ENCODE measurements at regions not wholly inside any gene's neighbourhood (a gene's known extent, or its start where the extent isn't known, plus 50 kb on each side); places are given as distances from the start of the nearest gene placed in this dataset.

DNA sequence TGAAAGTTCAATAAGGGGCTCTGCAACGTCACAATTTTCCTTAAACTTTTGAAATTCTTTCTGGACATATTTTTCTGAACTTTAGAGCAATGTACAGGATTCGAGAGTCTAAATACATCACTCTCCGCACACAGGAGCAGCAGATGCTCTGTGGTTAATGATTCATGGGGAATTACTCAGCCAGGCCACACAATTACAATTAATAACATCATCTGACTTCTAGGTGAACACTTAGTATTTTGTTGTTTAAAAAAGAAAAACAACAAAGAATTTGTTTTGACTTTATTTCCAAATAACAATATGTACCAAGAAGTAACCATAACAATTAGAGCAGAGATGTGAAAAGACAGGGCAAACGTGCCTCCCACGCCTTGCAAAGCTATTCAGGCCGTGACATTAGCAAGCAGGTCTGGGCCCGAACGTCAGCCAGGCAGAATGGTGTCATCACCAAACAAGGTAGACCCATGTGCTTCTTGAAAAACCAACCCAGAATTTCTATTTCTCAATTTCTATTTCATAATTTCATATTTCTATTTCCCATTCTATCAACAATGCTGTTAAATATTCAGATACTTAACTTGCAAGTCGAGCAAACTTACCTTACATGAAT is 236.3 kb downstream of the COL4A1 start:
- Histone ChIP-seq H3K36me3 (no peaks in the 10 kb centered on the region), H3K4me3 (no peak overlapping the region), H3K27me3 (replicated peaks in 1 of 7) (no peaks in the 10 kb centered on the region), H3K9me3 (no peaks in the 10 kb centered on the region), H3K4me1 (no peaks in the 10 kb centered on the region), H3K27ac (no peak overlapping the region)
- intact Hi-C loops (cut with DNase I; ENCODE audit: low total_unique reads) = no loop called here
- DNase-seq = no peak
- TF ChIP-seq POLR2A (IDR thresholded peaks at IDR 0.05) = no peak
- TF ChIP-seq POLR2AphosphoS5 (IDR thresholded peaks at IDR 0.05) = no peak
- TF ChIP-seq, protein P1, sequence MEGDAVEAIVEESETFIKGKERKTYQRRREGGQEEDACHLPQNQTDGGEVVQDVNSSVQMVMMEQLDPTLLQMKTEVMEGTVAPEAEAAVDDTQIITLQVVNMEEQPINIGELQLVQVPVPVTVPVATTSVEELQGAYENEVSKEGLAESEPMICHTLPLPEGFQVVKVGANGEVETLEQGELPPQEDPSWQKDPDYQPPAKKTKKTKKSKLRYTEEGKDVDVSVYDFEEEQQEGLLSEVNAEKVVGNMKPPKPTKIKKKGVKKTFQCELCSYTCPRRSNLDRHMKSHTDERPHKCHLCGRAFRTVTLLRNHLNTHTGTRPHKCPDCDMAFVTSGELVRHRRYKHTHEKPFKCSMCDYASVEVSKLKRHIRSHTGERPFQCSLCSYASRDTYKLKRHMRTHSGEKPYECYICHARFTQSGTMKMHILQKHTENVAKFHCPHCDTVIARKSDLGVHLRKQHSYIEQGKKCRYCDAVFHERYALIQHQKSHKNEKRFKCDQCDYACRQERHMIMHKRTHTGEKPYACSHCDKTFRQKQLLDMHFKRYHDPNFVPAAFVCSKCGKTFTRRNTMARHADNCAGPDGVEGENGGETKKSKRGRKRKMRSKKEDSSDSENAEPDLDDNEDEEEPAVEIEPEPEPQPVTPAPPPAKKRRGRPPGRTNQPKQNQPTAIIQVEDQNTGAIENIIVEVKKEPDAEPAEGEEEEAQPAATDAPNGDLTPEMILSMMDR (IDR thresholded peaks at IDR 0.05 in 8 of 11, conservative IDR thresholded peaks at IDR 0.05 in 3 of 11) = no peak
- WGBS, 5 donors = 75 to 91% (median 79%) methylated on average over 9 of the region's 9 CpGs

DNA sequence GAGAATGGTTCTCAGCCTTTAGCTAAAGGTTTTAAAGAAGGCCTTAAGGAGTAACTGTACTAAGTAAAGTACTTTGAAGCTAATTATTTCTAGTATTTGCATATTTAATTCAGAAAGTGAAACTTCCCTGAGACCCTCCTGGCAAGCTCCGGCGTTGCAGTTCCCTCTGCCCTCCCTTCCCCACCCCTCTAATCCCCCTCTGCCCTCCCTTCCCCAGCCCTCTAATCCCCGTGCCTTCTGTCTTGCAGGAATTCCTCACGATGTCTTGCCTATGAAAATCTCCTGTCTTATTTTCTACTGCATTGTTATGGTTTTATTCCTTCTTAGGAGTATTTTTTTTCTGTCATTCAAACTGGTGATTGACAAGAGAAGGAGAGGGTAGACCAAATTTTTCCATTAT is 236.9 kb downstream of the COL4A1 start:
- Histone ChIP-seq H3K36me3 (no peaks in the 10 kb centered on the region), H3K27me3 (replicated peaks in 1 of 7) (no peaks in the 10 kb centered on the region), H3K4me3 (no peak overlapping the region), H3K9me3 (no peaks in the 10 kb centered on the region), H3K27ac (no peak overlapping the region), H3K4me1 (no peaks in the 10 kb centered on the region)
- WGBS, 5 donors = 39 to 63% (median 53%) methylated on average over 4 of the region's 4 CpGs
- no peak for DNase-seq
- intact Hi-C loops (cut with DNase I; ENCODE audit: low total_unique reads) = no loop called here
- TF ChIP-seq, protein P1 (IDR thresholded peaks at IDR 0.05 in 8 of 11, conservative IDR thresholded peaks at IDR 0.05 in 3 of 11) = no peak
- no peak for TF ChIP-seq POLR2A (IDR thresholded peaks at IDR 0.05)
- no peak for TF ChIP-seq POLR2AphosphoS5 (IDR thresholded peaks at IDR 0.05)

DNA sequence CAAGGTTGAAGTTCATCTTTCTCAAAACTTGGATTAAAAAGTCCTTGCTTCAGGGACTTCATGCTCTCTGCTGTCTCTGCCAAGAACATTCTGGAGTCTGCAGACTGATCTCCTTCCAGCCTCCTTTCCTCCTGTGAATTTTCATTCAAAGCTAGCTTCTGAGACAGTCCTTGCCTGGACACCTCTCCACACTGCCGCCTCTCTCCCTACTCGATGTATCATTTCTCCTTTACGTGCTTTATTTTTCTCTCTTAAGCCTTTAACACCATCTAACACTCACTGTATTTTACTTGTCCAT is 238.8 kb downstream of the COL4A1 start:
- Histone ChIP-seq H3K27me3 (replicated peaks in 1 of 7) (no peaks in the 10 kb centered on the region), H3K4me3 (no peak overlapping the region), H3K27ac (no peak overlapping the region), H3K9me3 (no peaks in the 10 kb centered on the region), H3K4me1 (no peaks in the 10 kb centered on the region), H3K36me3 (no peaks in the 10 kb centered on the region)
- no peak for DNase-seq
- 89 to 99% (median 96%) methylated on average over 3 of the region's 3 CpGs for WGBS, 5 donors
- no peak for TF ChIP-seq POLR2A (IDR thresholded peaks at IDR 0.05)
- TF ChIP-seq, protein P1 (IDR thresholded peaks at IDR 0.05 in 8 of 11, conservative IDR thresholded peaks at IDR 0.05 in 3 of 11) = no peak
- TF ChIP-seq POLR2AphosphoS5 (IDR thresholded peaks at IDR 0.05) = no peak
- intact Hi-C loops (cut with DNase I; ENCODE audit: low total_unique reads) = no loop called here

DNA sequence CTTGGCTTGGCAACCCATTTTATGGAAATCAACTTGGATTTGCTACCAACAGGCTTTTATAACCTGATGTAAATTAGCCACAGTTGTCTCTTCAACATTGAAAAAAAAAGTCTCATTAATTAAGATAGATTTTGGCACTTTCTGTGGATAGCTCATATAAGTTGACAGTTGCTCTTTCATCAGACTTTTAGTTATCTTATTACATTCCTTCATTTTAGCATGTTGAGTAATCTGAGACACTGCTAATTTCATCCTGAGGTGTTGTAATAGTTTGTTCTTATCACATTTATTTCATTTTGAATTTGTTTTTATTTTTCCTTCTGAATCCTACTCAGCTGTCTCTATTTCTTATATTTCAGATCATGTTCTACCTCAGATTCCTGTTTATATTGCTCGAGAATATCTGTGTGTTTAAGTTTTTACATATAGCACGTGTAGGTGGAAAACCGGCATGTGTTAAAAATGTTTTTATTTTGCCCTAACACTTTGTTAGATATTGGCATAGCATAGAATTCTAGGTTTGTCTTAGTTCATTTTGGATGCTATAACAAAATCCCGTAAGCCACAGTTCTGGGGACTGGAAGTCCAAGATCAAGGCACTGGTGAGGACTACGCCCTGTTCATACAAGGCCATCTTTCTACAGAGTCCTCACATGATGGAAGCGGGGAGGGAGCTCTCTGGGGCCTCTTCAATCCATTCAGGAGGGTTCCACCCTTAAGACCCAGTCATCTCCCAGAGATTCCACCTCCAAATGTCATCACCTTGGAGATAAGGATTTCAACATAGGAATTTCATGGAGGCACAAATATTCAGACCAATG is 239.4 kb downstream of the COL4A1 start:
- TF ChIP-seq POLR2A (IDR thresholded peaks at IDR 0.05) = no peak
- TF ChIP-seq, protein P1 (IDR thresholded peaks at IDR 0.05 in 8 of 11, conservative IDR thresholded peaks at IDR 0.05 in 3 of 11) = no peak
- TF ChIP-seq POLR2AphosphoS5 (IDR thresholded peaks at IDR 0.05) = no peak

More for the DNA sequence above, 239.4 kb downstream of the COL4A1 start:
- no peaks in the 10 kb centered on the region for H3K4me1 ChIP-seq
- 81 to 91% (median 86%) methylated on average over 6 of the region's 6 CpGs for WGBS, 5 donors
- no peak overlapping the region for H3K27ac ChIP-seq
- H3K36me3 ChIP-seq = no peaks in the 10 kb centered on the region
- DNase-seq = no peak
- intact Hi-C loops (cut with DNase I; ENCODE audit: low total_unique reads) = no loop called here
- no peaks in the 10 kb centered on the region for H3K27me3 ChIP-seq (replicated peaks in 1 of 7)
- no peak overlapping the region for H3K4me3 ChIP-seq
- H3K9me3 ChIP-seq = no peaks in the 10 kb centered on the region
